H1 (cell line): ENCODE measurements at regions not wholly inside any gene's neighbourhood (a gene's known extent, or its start where the extent isn't known, plus 50 kb on each side); places are given as distances from the start of the nearest gene placed in this dataset.

Experiments
- ASH2L ChIP-seq: fragments of 200-600, 300-600 bp; sonication (generic); IDR thresholded peaks from one replicate; pipeline ENCODE4 v1.7.1; 2017; ENCODE audit warnings: low read length
- CHD7 ChIP-seq: fragments of 300-600 bp; sonication (generic); IDR thresholded peaks from 2 replicates; pipeline ENCODE4 v1.7.1; 2012; ENCODE audit warnings: low read length, moderate library complexity, mild to moderate bottlenecking, inconsistent platforms; ENCODE audit not compliant: insufficient replicate concordance
- EGR1 ChIP-seq: IDR thresholded peaks from 2 replicates; pipeline ENCODE4 v1.6.1; 2011; ENCODE audit warnings: low read depth, low read length, borderline replicate concordance
- EZH2 ChIP-seq: fragments of 200-600 bp; sonication (generic); IDR thresholded peaks from 2 replicates; pipeline ENCODE4 v1.7.1; 2012; ENCODE audit warnings: low read depth, mild to moderate bottlenecking, moderate library complexity, low read length, inconsistent platforms; ENCODE audit not compliant: severe bottlenecking
- KDM1A ChIP-seq: fragments of 200-600, 300-600 bp; sonication (generic); IDR thresholded peaks from 2 replicates; pipeline ENCODE4 v1.7.1; 2016; ENCODE audit warnings: mild to moderate bottlenecking, low read length, borderline replicate concordance
- KDM4A ChIP-seq: IDR thresholded peaks from one replicate; pipeline ENCODE4 v1.7.1; 2012; ENCODE audit warnings: low read depth, mild to moderate bottlenecking, moderate library complexity, low read length, inconsistent platforms; ENCODE audit not compliant: severe bottlenecking
- RNF2 ChIP-seq: fragments of 200-900, 300-1000 bp; sonication (generic); IDR thresholded peaks from 2 replicates; pipeline ENCODE4 v1.7.1; 2016; ENCODE audit warnings: borderline replicate concordance, low read depth, mild to moderate bottlenecking, antibody characterized with exemption, low read length; ENCODE audit not compliant: poor library complexity, severe bottlenecking; ENCODE audit errors: missing control alignments
- TF ChIP-seq, protein P1 (sequence below): IDR thresholded peaks from 2 replicates; pipeline ENCODE4 v1.6.1; 2012; ENCODE audit warnings: inconsistent platforms
- TF ChIP-seq, protein P2 (sequence below): IDR thresholded peaks from 2 replicates; pipeline ENCODE4 v1.6.1; 2011; ENCODE audit warnings: low read length, improper control_type of control experiment

- TF ChIP-seq CHD7 (no peak), EZH2 (no peak), EGR1 (no peak), KDM1A (no peak), KDM4A (no peak), RNF2 (no peak), ASH2L (no peak)
- TF ChIP-seq, protein P1, sequence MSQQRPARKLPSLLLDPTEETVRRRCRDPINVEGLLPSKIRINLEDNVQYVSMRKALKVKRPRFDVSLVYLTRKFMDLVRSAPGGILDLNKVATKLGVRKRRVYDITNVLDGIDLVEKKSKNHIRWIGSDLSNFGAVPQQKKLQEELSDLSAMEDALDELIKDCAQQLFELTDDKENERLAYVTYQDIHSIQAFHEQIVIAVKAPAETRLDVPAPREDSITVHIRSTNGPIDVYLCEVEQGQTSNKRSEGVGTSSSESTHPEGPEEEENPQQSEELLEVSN: no peak
- TF ChIP-seq, protein P2, sequence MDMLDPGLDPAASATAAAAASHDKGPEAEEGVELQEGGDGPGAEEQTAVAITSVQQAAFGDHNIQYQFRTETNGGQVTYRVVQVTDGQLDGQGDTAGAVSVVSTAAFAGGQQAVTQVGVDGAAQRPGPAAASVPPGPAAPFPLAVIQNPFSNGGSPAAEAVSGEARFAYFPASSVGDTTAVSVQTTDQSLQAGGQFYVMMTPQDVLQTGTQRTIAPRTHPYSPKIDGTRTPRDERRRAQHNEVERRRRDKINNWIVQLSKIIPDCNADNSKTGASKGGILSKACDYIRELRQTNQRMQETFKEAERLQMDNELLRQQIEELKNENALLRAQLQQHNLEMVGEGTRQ: no peak
Observed at GRCh38 chr7:49150486-49150885, 226.1 kb downstream of the CDC14C start (continued).
